H1 (cell line): ENCODE measurements at regions not wholly inside any gene's neighbourhood (a gene's known extent, or its start where the extent isn't known, plus 50 kb on each side); places are given as distances from the start of the nearest gene placed in this dataset.

Source experiments
- CTCF ChIA-PET: fragments of 300-600 bp; sonication (Branson Sonifier 250); formaldehyde crosslinking; loops from one replicate; lab custom pipeline; 2021; ENCODE audit not compliant: partially characterized antibody; lab: Charles Lee
- POLR2A ChIA-PET: fragments of 300-600 bp; sonication (Branson Sonifier 250); formaldehyde crosslinking; loops from one replicate; lab custom pipeline; 2021; ENCODE audit warnings: inconsistent platforms; ENCODE audit not compliant: partially characterized antibody; lab: Charles Lee
- DNase-seq, 2 experiments: peaks; one replicate each; pipeline versions ENCODE4 v3.0.0 to v3.0.0-alpha.2; 2010 to 2022; ENCODE audit warnings: low spot score in 2 of 2, low read depth in 1 of 2, mixed read lengths in 1 of 2
- FAIRE-seq: peaks from 2 replicates; lab custom pipeline; 2011; peaks lifted over from hg19 to GRCh38; lab: Jason Lieb, UNC
- H2AFZ ChIP-seq: 2 replicates; pipeline ENCODE4 v1.8.1; 2012; ENCODE audit warnings: low read length, inconsistent platforms
- H2AK5ac ChIP-seq: 2 replicates; pipeline ENCODE4 v1.6.1; 2013; ENCODE audit warnings: low read depth, low read length
- H2BK120ac ChIP-seq: replicated peaks from 2 replicates; pipeline ENCODE3; 2013; ENCODE audit warnings: low read depth, low read length, inconsistent platforms
- H2BK12ac ChIP-seq: 2 replicates; pipeline ENCODE4 v1.6.1; 2013; ENCODE audit warnings: low read depth, low read length
- H2BK15ac ChIP-seq: 2 replicates; pipeline ENCODE4 v1.6.1; 2013; ENCODE audit warnings: low read length
- H2BK20ac ChIP-seq: 2 replicates; pipeline ENCODE4 v1.6.1; 2013; ENCODE audit warnings: low read length
- H2BK5ac ChIP-seq: 2 replicates; pipeline ENCODE4 v1.6.1; 2013; ENCODE audit warnings: low read depth, low read length
- H3K14ac ChIP-seq: 2 replicates; pipeline ENCODE4 v1.6.1; 2013; ENCODE audit warnings: inconsistent platforms; ENCODE audit not compliant: insufficient read length
- H3K18ac ChIP-seq: 2 replicates; pipeline ENCODE4 v1.6.1; 2013; ENCODE audit warnings: low read length; ENCODE audit errors: extremely low read depth
- H3K23ac ChIP-seq: 2 replicates; pipeline ENCODE4 v1.6.1; 2013; ENCODE audit warnings: inconsistent platforms; ENCODE audit not compliant: insufficient read length
- H3K23me2 ChIP-seq: 2 replicates; pipeline ENCODE4 v1.6.1; 2013; ENCODE audit warnings: low read depth, low read length
- H3K27ac ChIP-seq: 2 replicates; pipeline ENCODE4 v1.6.1; 2011; ENCODE audit warnings: low read depth, low read length, inconsistent platforms
- H3K27me3 ChIP-seq, 4 experiments: replicated peaks in 1 of 4; 1 replicate in 1 of 4; 2 replicates in 3 of 4; pipeline versions ENCODE4 v1.6.1 to v1.8.1; 2011 to 2013; ENCODE audit warnings: low read length in 3 of 4, mild to moderate bottlenecking in 3 of 4, inconsistent platforms in 2 of 4, mixed read lengths in 2 of 4, moderate library complexity in 1 of 4; ENCODE audit not compliant: control insufficient read depth in 3 of 4, insufficient read depth in 3 of 4; ENCODE audit errors: extremely low read depth in 1 of 4
- H3K36me3 ChIP-seq, 4 experiments: 2 replicates each; pipeline versions ENCODE4 v1.6.1 to v1.8.1; 2011 to 2013; ENCODE audit warnings: mild to moderate bottlenecking in 4 of 4, low read length in 3 of 4, moderate library complexity in 2 of 4, control low read depth in 1 of 4, inconsistent platforms in 1 of 4; ENCODE audit not compliant: insufficient read depth in 4 of 4, control insufficient read depth in 2 of 4
- H3K4ac ChIP-seq: replicated peaks from 2 replicates; pipeline ENCODE3; 2013; ENCODE audit warnings: low read length, low read depth, mixed read lengths, inconsistent platforms; ENCODE audit not compliant: insufficient read length
- H3K4me1 ChIP-seq, 4 experiments: replicated peaks in 1 of 4; 1 replicate in 1 of 4; 2 replicates in 3 of 4; pipeline versions ENCODE4 v1.6.1 to v1.8.1; 2011 to 2013; ENCODE audit warnings: low read length in 3 of 4, inconsistent platforms in 2 of 4, mixed read lengths in 1 of 4; ENCODE audit not compliant: insufficient read depth in 4 of 4, control insufficient read depth in 3 of 4
- H3K4me2 ChIP-seq, 2 experiments: 2 replicates each; pipeline versions ENCODE4 v1.6.1 to v1.8.1; 2011 to 2013; ENCODE audit warnings: low read depth in 2 of 2, low read length in 2 of 2, control low read depth in 1 of 2, inconsistent platforms in 1 of 2, mild to moderate bottlenecking in 1 of 2; ENCODE audit not compliant: insufficient read depth in 1 of 2
- H3K4me3 ChIP-seq, 4 experiments: fragments of 200-600, 300-600 bp in 1 of 4; sonication (generic), shearing (Covaris generic), sonication (Bioruptor Twin) in 1 of 4; 2 replicates each; pipeline versions ENCODE4 v1.5.1 to v1.8.1; 2011 to 2016; ENCODE audit warnings: low read length in 4 of 4, low read depth in 3 of 4, control low read depth in 2 of 4, inconsistent platforms in 2 of 4, mild to moderate bottlenecking in 2 of 4, mixed read lengths in 1 of 4, moderate library complexity in 1 of 4; ENCODE audit not compliant: insufficient read depth in 2 of 4; ENCODE audit errors: extremely low read depth in 1 of 4
- H3K56ac ChIP-seq: replicated peaks from 2 replicates; pipeline ENCODE3; 2013; ENCODE audit warnings: low read depth, mild to moderate bottlenecking, mixed read lengths, low read length, inconsistent platforms; ENCODE audit not compliant: insufficient read length
- H3K79me1 ChIP-seq: 2 replicates; pipeline ENCODE4 v1.6.1; 2013; ENCODE audit warnings: low read depth, low read length, control low read depth
- H3K79me2 ChIP-seq, 2 experiments: 2 replicates each; pipeline versions ENCODE4 v1.6.1 to v1.8.1; 2012 to 2013; ENCODE audit warnings: low read length in 2 of 2, mild to moderate bottlenecking in 2 of 2, inconsistent platforms in 1 of 2; ENCODE audit not compliant: insufficient read depth in 2 of 2, control insufficient read depth in 1 of 2
- H3K9ac ChIP-seq, 4 experiments: replicated peaks in 1 of 4; 1 replicate in 1 of 4; 2 replicates in 3 of 4; pipeline versions ENCODE4 v1.6.1 to v1.8.1; 2011 to 2013; ENCODE audit warnings: low read depth in 3 of 4, low read length in 3 of 4, control low read depth in 2 of 4, mild to moderate bottlenecking in 2 of 4, moderate library complexity in 2 of 4, inconsistent platforms in 1 of 4; ENCODE audit errors: extremely low read depth in 1 of 4
- H3K9me3 ChIP-seq, 2 experiments: 2 replicates each; pipeline versions ENCODE4 v1.6.1 to v1.8.1; 2012 to 2013; ENCODE audit warnings: mild to moderate bottlenecking in 2 of 2, moderate library complexity in 2 of 2, control low read depth in 1 of 2, inconsistent platforms in 1 of 2, low read depth in 1 of 2, low read length in 1 of 2, mixed read lengths in 1 of 2; ENCODE audit not compliant: insufficient read depth in 2 of 2
- H4K20me1 ChIP-seq, 2 experiments: replicated peaks in 1 of 2; 2 replicates each; pipeline versions ENCODE3 to v1.8.1; 2011 to 2013; ENCODE audit warnings: inconsistent platforms in 2 of 2, low read length in 2 of 2, mild to moderate bottlenecking in 1 of 2; ENCODE audit not compliant: insufficient read depth in 2 of 2, control insufficient read depth in 1 of 2
- H4K5ac ChIP-seq: 2 replicates; pipeline ENCODE4 v1.6.1; 2013; ENCODE audit warnings: low read length, low read depth, mixed read lengths, inconsistent platforms; ENCODE audit not compliant: insufficient read length
- H4K8ac ChIP-seq: 2 replicates; pipeline ENCODE4 v1.8.0; 2013; ENCODE audit warnings: mild to moderate bottlenecking, moderate library complexity, low read length, inconsistent platforms; ENCODE audit not compliant: insufficient read depth; ENCODE audit errors: extremely low read depth
- H4K91ac ChIP-seq: replicated peaks from 2 replicates; pipeline ENCODE3; 2013; ENCODE audit warnings: low read length, mixed read lengths, inconsistent platforms; ENCODE audit not compliant: insufficient read length
- CHD1 ChIP-seq: IDR thresholded peaks from 2 replicates; pipeline ENCODE4 v1.6.1; 2012; ENCODE audit warnings: low read depth, low read length, improper control_type of control experiment
- EP300 ChIP-seq, 2 experiments: IDR thresholded peaks; 1 replicate in 1 of 2; 2 replicates in 1 of 2; pipeline ENCODE4 v1.6.1; 2011 to 2012; ENCODE audit warnings: low read depth in 2 of 2, low read length in 2 of 2, mild to moderate bottlenecking in 2 of 2, borderline replicate concordance in 1 of 2, inconsistent platforms in 1 of 2, moderate library complexity in 1 of 2
- GTF2F1 ChIP-seq: IDR thresholded peaks from 2 replicates; pipeline ENCODE4 v1.6.1; 2012; ENCODE audit warnings: low read depth, low read length, improper control_type of control experiment, borderline replicate concordance
- TAF1 ChIP-seq: IDR thresholded peaks from 2 replicates; pipeline ENCODE4 v1.6.1; 2011; ENCODE audit warnings: mild to moderate bottlenecking, low read depth, low read length
- WGBS, 2 experiments: shearing (Covaris generic) in 1 of 2; methylation state at CpG; one replicate each; pipeline versions ENCODE4 v1.1.6 to v1.1.7; 2013 to 2015; ENCODE audit warnings: low lambda C conversion rate in 2 of 2, mixed read lengths in 2 of 2, inconsistent platforms in 1 of 2, low coverage in 1 of 2, missing lambda C conversion rate in 1 of 2; ENCODE audit not compliant: insufficient replicate concordance in 2 of 2, insufficient coverage in 1 of 2, insufficient read length in 1 of 2; ENCODE audit errors: extremely low coverage in 1 of 2, missing lambda C conversion rate in 1 of 2; 5-methylcytosine and 5-hydroxymethylcytosine counted together

GRCh38 chr12:47321436-47321835 lies 241.7 kb upstream of the AMIGO2 start:
- no peak overlapping the region for H2BK20ac ChIP-seq
- CTCF ChIA-PET: interaction anchor here (1.5 to 1.9 kb wide), 2 partner anchors 14 to 76 kb away, joined by 5 to 8 read pairs; no protein-coding TSS in a partner anchor
- H3K27ac ChIP-seq: no peak overlapping the region
- H3K27me3 ChIP-seq: no peaks in the 10 kb centered on the region
- no peaks in the 10 kb centered on the region for H3K4me1 ChIP-seq
- no peaks in the 10 kb centered on the region for H3K9me3 ChIP-seq
- H2AFZ ChIP-seq: no peak overlapping the region
- H3K4ac ChIP-seq: no peak overlapping the region
- H4K20me1 ChIP-seq: no peaks in the 10 kb centered on the region
- POLR2A ChIA-PET: no interaction called here
- H4K91ac ChIP-seq: no peak overlapping the region
- no peak overlapping the region for H2BK5ac ChIP-seq
- no peak overlapping the region for H2BK120ac ChIP-seq
- TF ChIP-seq EP300 (IDR thresholded peaks at IDR 0.05; ENCODE audit: borderline replicate concordance in 1 of 2, low read depth in 2 of 2, low read length in 2 of 2): no peak
- TF ChIP-seq CHD1: no peak
- TF ChIP-seq GTF2F1: no peak
- no peak for TF ChIP-seq TAF1
- H3K4me3 ChIP-seq: no peak overlapping the region
- H3K23me2 ChIP-seq: no peaks in the 10 kb centered on the region
- WGBS, 2 experiments: 71% methylated on average over 2 of the region's 2 CpGs; no CpG with 5 or more reads in 1 of the 2 experiments
- H3K4me2 ChIP-seq: no peak overlapping the region
- DNase-seq (no peak), FAIRE-seq (no peak)
- no peaks in the 10 kb centered on the region for H3K36me3 ChIP-seq
- H3K56ac ChIP-seq: no peak overlapping the region
- H3K23ac ChIP-seq: no peak overlapping the region
- H3K79me1 ChIP-seq: no peaks in the 10 kb centered on the region
- no peak overlapping the region for H3K9ac ChIP-seq
- no peaks in the 10 kb centered on the region for H3K79me2 ChIP-seq
- H3K14ac ChIP-seq: no peak overlapping the region
- H4K5ac ChIP-seq: no peak overlapping the region
- H3K18ac ChIP-seq: no peak overlapping the region
- H4K8ac ChIP-seq: no peak overlapping the region
- H2AK5ac ChIP-seq: no peak overlapping the region
- H2BK15ac ChIP-seq: no peak overlapping the region
- H2BK12ac ChIP-seq: no peak overlapping the region
